ENCODE measurements at regions not wholly inside any gene's neighbourhood (a gene's known extent, or its start where the extent isn't known, plus 50 kb on each side); places are given as distances from the start of the nearest gene placed in this dataset.

GRCh38 chr4:123824524-123824923, 427.9 kb downstream of the SPRY1 start (continued):
- TF ChIP-seq, protein P1, sequence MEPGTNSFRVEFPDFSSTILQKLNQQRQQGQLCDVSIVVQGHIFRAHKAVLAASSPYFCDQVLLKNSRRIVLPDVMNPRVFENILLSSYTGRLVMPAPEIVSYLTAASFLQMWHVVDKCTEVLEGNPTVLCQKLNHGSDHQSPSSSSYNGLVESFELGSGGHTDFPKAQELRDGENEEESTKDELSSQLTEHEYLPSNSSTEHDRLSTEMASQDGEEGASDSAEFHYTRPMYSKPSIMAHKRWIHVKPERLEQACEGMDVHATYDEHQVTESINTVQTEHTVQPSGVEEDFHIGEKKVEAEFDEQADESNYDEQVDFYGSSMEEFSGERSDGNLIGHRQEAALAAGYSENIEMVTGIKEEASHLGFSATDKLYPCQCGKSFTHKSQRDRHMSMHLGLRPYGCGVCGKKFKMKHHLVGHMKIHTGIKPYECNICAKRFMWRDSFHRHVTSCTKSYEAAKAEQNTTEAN (CRISPR knock-in tag; IDR thresholded peaks at IDR 0.05), result no peak
- no peak for TF ChIP-seq FOXK1 (CRISPR knock-in tag; IDR thresholded peaks at IDR 0.05)

DNA sequence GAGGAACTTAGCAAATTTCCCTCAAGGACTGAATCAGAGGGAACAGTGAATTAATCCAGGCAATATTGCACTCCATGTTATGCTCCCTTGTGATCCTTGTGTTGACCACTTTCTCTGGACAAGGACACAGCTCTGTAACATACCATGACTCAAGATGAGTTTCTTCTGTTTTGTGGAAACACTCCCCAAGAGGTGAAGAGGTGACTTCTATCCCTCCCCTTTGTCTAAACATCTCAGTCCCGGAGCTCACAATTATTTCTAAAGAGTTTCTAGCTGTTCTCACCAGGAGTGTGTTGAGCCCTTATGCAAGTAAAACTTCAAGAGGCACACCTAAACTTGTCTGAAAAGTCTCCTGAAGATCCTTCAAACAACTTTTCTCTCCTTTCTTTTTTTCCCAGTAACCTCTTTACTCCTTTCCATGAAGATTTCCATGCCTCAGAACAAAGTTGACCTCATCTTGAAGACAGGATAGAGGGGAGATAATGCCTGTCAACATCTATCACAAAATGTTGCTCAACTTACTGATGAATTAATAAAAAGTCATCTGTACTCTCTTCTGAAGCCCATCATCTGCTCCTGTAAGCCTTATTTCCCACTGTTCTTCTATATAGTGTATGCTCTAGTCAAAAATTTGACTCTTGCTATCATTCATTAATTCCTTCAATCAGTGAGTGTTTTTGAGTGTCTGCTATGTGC, 429.1 kb downstream of the SPRY1 start:
- TF ChIP-seq MXD4 (CRISPR knock-in tag; IDR thresholded peaks at IDR 0.05; ENCODE audit: borderline replicate concordance) (no peak), PREB (CRISPR knock-in tag; IDR thresholded peaks at IDR 0.05; ENCODE audit: borderline replicate concordance) (no peak), EMX1 (CRISPR knock-in tag; IDR thresholded peaks at IDR 0.05) (no peak), SMAD3 (CRISPR knock-in tag; IDR thresholded peaks at IDR 0.05; ENCODE audit: borderline replicate concordance) (no peak), KAT7 (CRISPR knock-in tag; IDR thresholded peaks at IDR 0.05; ENCODE audit: borderline replicate concordance) (no peak), MLX (CRISPR knock-in tag; IDR thresholded peaks at IDR 0.05) (no peak), FOXK1 (CRISPR knock-in tag; IDR thresholded peaks at IDR 0.05) (no peak), HMGXB4 (CRISPR knock-in tag; IDR thresholded peaks at IDR 0.05) (no peak), TEAD1 (CRISPR knock-in tag; IDR thresholded peaks at IDR 0.05) (no peak), NR3C1 (CRISPR knock-in tag; conservative IDR thresholded peaks at IDR 0.05; ENCODE audit: low read depth) (no peak), ZNF219 (CRISPR knock-in tag; IDR thresholded peaks at IDR 0.05; ENCODE audit: borderline replicate concordance) (no peak), ZNF138 (CRISPR knock-in tag; conservative IDR thresholded peaks at IDR 0.05) (no peak), NFYB (CRISPR knock-in tag; conservative IDR thresholded peaks at IDR 0.05; ENCODE audit: low read depth) (no peak), JUN (CRISPR knock-in tag; IDR thresholded peaks at IDR 0.05) (no peak), FOXJ3 (CRISPR knock-in tag; IDR thresholded peaks at IDR 0.05; ENCODE audit: borderline replicate concordance) (no peak), PRDM15 (CRISPR knock-in tag; IDR thresholded peaks at IDR 0.05) (no peak), E2F4 (CRISPR knock-in tag; IDR thresholded peaks at IDR 0.05; ENCODE audit: borderline replicate concordance, low read depth) (no peak)
- TF ChIP-seq, protein P2, sequence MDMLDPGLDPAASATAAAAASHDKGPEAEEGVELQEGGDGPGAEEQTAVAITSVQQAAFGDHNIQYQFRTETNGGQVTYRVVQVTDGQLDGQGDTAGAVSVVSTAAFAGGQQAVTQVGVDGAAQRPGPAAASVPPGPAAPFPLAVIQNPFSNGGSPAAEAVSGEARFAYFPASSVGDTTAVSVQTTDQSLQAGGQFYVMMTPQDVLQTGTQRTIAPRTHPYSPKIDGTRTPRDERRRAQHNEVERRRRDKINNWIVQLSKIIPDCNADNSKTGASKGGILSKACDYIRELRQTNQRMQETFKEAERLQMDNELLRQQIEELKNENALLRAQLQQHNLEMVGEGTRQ (CRISPR knock-in tag; IDR thresholded peaks at IDR 0.05), result no peak
- Mint-ChIP-seq H3K27ac (no peak overlapping the region), H3K9me3 (peaks cover 17% of the 10 kb centered on the region), H3K27me3 (ENCODE audit: low read depth) (no peaks in the 10 kb centered on the region), H3K36me3 (no peaks in the 10 kb centered on the region; the same call in 1 of the 2 replicates), H3K4me3 (no peak overlapping the region), H3K4me1 (peaks cover 9% of the 10 kb centered on the region)
- ATAC-seq (no peak), DNase-seq (ENCODE audit: low spot score) (no peak)
- ChIA-PET POLR2A (no interaction called here), CTCF (no interaction called here)

All from WTC11 (cell line).